ENCODE measurements at regions not wholly inside any gene's neighbourhood (a gene's known extent, or its start where the extent isn't known, plus 50 kb on each side); places are given as distances from the start of the nearest gene placed in this dataset.

DNA sequence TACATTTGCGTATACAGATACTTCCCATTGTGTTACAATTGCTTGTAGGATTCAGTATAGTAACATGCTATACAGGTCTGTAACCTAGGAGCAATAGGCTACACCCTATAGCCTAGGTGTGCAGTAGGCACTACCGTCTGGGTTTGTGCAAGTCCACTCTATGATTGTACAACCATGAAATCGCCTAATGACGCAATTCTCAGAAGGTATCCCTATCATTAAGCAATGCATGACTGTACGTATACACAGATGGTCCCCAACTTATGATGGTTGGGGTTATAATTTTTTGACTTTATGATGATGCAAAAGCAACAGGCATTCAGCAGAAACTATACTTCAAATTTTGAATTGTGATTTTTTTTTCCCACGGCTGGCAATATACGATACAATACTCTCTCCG, 458.2 kb upstream of the NOX3 start:
- TF ChIP-seq, protein P1, sequence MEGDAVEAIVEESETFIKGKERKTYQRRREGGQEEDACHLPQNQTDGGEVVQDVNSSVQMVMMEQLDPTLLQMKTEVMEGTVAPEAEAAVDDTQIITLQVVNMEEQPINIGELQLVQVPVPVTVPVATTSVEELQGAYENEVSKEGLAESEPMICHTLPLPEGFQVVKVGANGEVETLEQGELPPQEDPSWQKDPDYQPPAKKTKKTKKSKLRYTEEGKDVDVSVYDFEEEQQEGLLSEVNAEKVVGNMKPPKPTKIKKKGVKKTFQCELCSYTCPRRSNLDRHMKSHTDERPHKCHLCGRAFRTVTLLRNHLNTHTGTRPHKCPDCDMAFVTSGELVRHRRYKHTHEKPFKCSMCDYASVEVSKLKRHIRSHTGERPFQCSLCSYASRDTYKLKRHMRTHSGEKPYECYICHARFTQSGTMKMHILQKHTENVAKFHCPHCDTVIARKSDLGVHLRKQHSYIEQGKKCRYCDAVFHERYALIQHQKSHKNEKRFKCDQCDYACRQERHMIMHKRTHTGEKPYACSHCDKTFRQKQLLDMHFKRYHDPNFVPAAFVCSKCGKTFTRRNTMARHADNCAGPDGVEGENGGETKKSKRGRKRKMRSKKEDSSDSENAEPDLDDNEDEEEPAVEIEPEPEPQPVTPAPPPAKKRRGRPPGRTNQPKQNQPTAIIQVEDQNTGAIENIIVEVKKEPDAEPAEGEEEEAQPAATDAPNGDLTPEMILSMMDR (IDR thresholded peaks at IDR 0.05), result no peak
- no peaks in the 10 kb centered on the region for H3K36me3 ChIP-seq
- no peaks in the 10 kb centered on the region for H3K4me1 ChIP-seq (ENCODE audit: control insufficient read depth in 1 of 2, low read depth in 2 of 2)
- H3K27ac ChIP-seq, result no peak overlapping the region
- H3K9me3 ChIP-seq, result no peaks in the 10 kb centered on the region
- no peak for ATAC-seq (ENCODE audit: insufficient number of reproducible peaks, low FRiP score, low read depth)
- H3K27me3 ChIP-seq (replicated peaks; ENCODE audit: insufficient read depth), result no peaks in the 10 kb centered on the region
- DNase-seq (ENCODE audit: low spot score), result no peak
- no peak overlapping the region for H3K4me3 ChIP-seq

DNA sequence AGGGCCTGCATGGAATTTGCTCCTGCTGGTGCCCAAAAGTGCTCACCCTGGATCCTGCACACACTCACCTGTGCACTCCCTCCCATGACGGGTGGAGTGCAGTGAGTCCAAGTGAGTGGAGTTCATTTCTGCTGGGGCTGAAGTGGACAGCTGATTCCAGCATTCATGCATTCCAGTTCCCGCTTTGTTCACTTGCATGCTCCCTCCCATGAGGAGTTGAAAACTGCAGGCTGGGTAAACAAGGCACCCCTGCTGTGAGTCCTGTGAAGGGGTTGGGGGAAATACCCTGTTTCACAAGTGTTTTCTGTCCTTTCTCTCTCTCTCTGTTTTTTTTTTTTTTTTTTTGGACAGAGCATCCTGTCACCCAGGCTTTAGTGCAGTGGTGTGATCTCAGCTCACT, 454.1 kb upstream of the NOX3 start:
- Histone ChIP-seq H3K27me3 (replicated peaks; ENCODE audit: insufficient read depth) (no peaks in the 10 kb centered on the region), H3K4me3 (no peak overlapping the region), H3K36me3 (no peaks in the 10 kb centered on the region), H3K9me3 (no peaks in the 10 kb centered on the region), H3K4me1 (ENCODE audit: control insufficient read depth in 1 of 2, low read depth in 2 of 2) (no peaks in the 10 kb centered on the region), H3K27ac (no peak overlapping the region)
- ATAC-seq (ENCODE audit: insufficient number of reproducible peaks, low FRiP score, low read depth) (no peak), DNase-seq (ENCODE audit: low spot score) (no peak)
- TF ChIP-seq, protein P1 (IDR thresholded peaks at IDR 0.05), result no peak

DNA sequence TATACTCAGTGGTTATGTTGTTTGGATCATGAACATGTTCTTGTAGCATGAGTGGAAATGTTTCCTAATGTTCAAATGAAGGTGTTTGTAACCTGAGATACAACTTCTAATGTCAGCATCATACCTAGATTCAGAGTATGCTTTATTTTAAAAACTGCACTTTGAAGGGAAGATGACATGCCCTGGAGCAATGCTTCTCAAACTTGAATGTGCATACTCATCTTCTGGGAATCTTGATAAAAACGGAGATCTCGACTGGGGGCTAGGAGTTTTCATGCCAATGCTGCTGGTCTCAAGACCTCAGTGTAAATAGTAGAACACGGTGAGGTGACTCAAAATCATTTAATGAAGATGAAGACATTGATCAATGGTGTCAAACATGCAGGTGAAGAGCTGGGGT, 440.0 kb upstream of the NOX3 start:
- no peaks in the 10 kb centered on the region for H3K9me3 ChIP-seq
- DNase-seq (ENCODE audit: low spot score), result no peak
- TF ChIP-seq, protein P1 (IDR thresholded peaks at IDR 0.05), result no peak

DNA sequence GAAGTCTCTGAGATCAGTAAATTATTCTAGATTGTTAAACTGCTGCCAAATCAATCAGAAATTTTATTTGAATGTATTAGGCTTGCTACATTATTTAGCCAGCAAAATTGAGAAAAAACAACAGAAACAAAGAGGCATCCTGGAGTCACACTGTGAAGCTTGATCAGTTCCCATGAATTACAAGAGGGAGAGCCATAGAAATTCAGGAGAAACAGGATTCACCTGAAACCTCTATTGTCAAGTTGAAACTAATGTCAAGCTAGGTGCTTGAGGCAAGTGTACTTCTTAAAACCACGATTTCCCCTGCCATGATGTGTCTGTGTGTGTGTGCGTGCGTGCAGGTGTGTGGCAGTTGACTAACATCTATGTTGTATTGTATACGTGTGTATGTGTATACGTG, 439.1 kb upstream of the NOX3 start:
- no peaks in the 10 kb centered on the region for H3K4me1 ChIP-seq (ENCODE audit: control insufficient read depth in 1 of 2, low read depth in 2 of 2)
- no peaks in the 10 kb centered on the region for H3K9me3 ChIP-seq
- TF ChIP-seq, protein P1 (IDR thresholded peaks at IDR 0.05), result no peak
- no peak overlapping the region for H3K27ac ChIP-seq
- no peaks in the 10 kb centered on the region for H3K27me3 ChIP-seq (replicated peaks; ENCODE audit: insufficient read depth)
- DNase-seq (ENCODE audit: low spot score) (no peak), ATAC-seq (ENCODE audit: insufficient number of reproducible peaks, low FRiP score, low read depth) (no peak)
- H3K4me3 ChIP-seq, result no peak overlapping the region
- H3K36me3 ChIP-seq, result no peaks in the 10 kb centered on the region

More for the DNA sequence above, 440.0 kb upstream of the NOX3 start:
- no peaks in the 10 kb centered on the region for H3K4me1 ChIP-seq (ENCODE audit: control insufficient read depth in 1 of 2, low read depth in 2 of 2)
- no peak for ATAC-seq (ENCODE audit: insufficient number of reproducible peaks, low FRiP score, low read depth)
- no peak overlapping the region for H3K4me3 ChIP-seq
- H3K27ac ChIP-seq, result no peak overlapping the region
- H3K27me3 ChIP-seq (replicated peaks; ENCODE audit: insufficient read depth), result no peaks in the 10 kb centered on the region
- H3K36me3 ChIP-seq, result no peaks in the 10 kb centered on the region

DNA sequence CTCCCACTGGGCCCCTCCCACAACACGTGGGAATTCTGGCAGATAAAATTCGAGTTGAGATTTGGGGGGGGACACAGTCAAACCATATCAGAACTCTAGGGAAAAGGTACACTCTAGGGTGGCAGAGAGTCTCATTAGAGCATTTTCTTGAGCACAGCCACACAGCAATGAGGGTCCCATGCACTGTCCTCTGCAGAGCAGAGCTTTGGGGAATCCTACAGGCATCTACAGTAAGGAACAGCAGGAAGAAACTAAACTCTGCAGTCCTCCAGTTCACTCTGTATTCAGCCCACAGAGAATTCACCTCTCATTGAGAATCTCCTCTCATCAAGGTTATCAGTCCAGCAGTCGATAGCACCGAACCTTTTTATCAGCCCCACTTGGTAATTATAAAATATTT, 438.6 kb upstream of the NOX3 start:
- ATAC-seq (ENCODE audit: insufficient number of reproducible peaks, low FRiP score, low read depth) (no peak), DNase-seq (ENCODE audit: low spot score) (no peak)
- H3K4me3 ChIP-seq, result no peak overlapping the region
- no peaks in the 10 kb centered on the region for H3K27me3 ChIP-seq (replicated peaks; ENCODE audit: insufficient read depth)
- H3K27ac ChIP-seq, result no peak overlapping the region
- no peaks in the 10 kb centered on the region for H3K36me3 ChIP-seq
- H3K9me3 ChIP-seq, result no peaks in the 10 kb centered on the region
- TF ChIP-seq, protein P1 (IDR thresholded peaks at IDR 0.05), result no peak
- H3K4me1 ChIP-seq (ENCODE audit: control insufficient read depth in 1 of 2, low read depth in 2 of 2), result no peaks in the 10 kb centered on the region

Measured in thoracic aorta (tissue), 2 donors.